Activated CD8-positive, alpha-beta memory T cell treated with anti-CD3 and anti-CD28 coated beads, Interleukin-2, amount 50 U/mL, for 1 hour (primary cell): ENCODE measurements at regions not wholly inside any gene's neighbourhood (a gene's known extent, or its start where the extent isn't known, plus 50 kb on each side); places are given as distances from the start of the nearest gene placed in this dataset.

Experiments
- DNase-seq: peaks from one replicate; pipeline ENCODE4 v3.0.0-alpha.2; 2020; ENCODE audit errors: extremely low read depth

- no peak for DNase-seq
Measured at GRCh38 chr11:128190312-128190711, 397.0 kb downstream of the ETS1 start.

- no peak for DNase-seq
Measured at GRCh38 chr11:128189823-128190222, 397.5 kb downstream of the ETS1 start.

GRCh38 chr11:128188346-128189004, 398.9 kb downstream of the ETS1 start:
- DNase-seq: no peak

GRCh38 chr11:128187835-128188234, 399.5 kb downstream of the ETS1 start:
- DNase-seq: no peak

GRCh38 chr11:128187377-128187776, 400.0 kb downstream of the ETS1 start:
- no peak for DNase-seq

GRCh38 chr11:128184981-128185380, 402.4 kb downstream of the ETS1 start:
- DNase-seq: no peak

GRCh38 chr11:128182844-128183243, 404.5 kb downstream of the ETS1 start:
- DNase-seq: no peak

GRCh38 chr11:128181984-128182383, 405.4 kb downstream of the ETS1 start:
- DNase-seq: no peak

- DNase-seq: no peak
Measured at GRCh38 chr11:128181088-128181480, 406.3 kb downstream of the ETS1 start.

GRCh38 chr11:128180441-128181087, 406.8 kb downstream of the ETS1 start:
- DNase-seq: no peak

- DNase-seq: no peak
Measured at GRCh38 chr11:128179512-128179911, 407.8 kb downstream of the ETS1 start.

GRCh38 chr11:128179039-128179438, 408.3 kb downstream of the ETS1 start:
- DNase-seq: no peak

GRCh38 chr11:128174465-128175291, 412.7 kb downstream of the ETS1 start:
- no peak for DNase-seq

- DNase-seq: peak; percentile 59
Measured at GRCh38 chr11:128172046-128172878, 415.1 kb downstream of the ETS1 start.

GRCh38 chr11:128171506-128171905, 415.9 kb downstream of the ETS1 start:
- DNase-seq: no peak

GRCh38 chr11:128165572-128165971, 421.8 kb downstream of the ETS1 start:
- DNase-seq: no peak

GRCh38 chr11:128164080-128164741, 423.1 kb downstream of the ETS1 start:
- no peak for DNase-seq

- DNase-seq: no peak
Measured at GRCh38 chr11:128161994-128162393, 425.4 kb downstream of the ETS1 start.

- DNase-seq: no peak
Measured at GRCh38 chr11:128161436-128161835, 425.9 kb downstream of the ETS1 start.

- no peak for DNase-seq
Measured at GRCh38 chr11:128158860-128159259, 428.5 kb downstream of the ETS1 start.
